ENCODE measurements at regions not wholly inside any gene's neighbourhood (a gene's known extent, or its start where the extent isn't known, plus 50 kb on each side); places are given as distances from the start of the nearest gene placed in this dataset.

DNA sequence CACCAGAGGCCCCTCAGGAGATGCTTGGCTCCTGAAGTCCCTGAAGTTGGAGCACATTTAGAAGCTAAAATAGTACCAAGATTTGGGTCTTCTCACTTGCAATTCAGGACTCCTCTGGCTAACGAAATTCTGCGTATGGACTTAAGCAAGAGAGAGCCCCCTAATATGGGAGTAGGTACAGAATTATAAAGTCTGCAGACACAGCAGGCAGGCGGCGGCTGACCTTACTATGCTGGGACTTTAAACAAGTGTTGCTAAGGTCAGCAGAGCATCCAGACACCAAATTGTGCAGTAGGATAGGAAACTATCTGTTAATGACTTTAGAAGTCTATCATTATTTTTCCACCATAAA is 104.5 kb upstream of the PDE4B start:
- TF ChIP-seq, protein P1, sequence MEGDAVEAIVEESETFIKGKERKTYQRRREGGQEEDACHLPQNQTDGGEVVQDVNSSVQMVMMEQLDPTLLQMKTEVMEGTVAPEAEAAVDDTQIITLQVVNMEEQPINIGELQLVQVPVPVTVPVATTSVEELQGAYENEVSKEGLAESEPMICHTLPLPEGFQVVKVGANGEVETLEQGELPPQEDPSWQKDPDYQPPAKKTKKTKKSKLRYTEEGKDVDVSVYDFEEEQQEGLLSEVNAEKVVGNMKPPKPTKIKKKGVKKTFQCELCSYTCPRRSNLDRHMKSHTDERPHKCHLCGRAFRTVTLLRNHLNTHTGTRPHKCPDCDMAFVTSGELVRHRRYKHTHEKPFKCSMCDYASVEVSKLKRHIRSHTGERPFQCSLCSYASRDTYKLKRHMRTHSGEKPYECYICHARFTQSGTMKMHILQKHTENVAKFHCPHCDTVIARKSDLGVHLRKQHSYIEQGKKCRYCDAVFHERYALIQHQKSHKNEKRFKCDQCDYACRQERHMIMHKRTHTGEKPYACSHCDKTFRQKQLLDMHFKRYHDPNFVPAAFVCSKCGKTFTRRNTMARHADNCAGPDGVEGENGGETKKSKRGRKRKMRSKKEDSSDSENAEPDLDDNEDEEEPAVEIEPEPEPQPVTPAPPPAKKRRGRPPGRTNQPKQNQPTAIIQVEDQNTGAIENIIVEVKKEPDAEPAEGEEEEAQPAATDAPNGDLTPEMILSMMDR (IDR thresholded peaks at IDR 0.05): no peak
- TF ChIP-seq POLR2A (IDR thresholded peaks at IDR 0.05): no peak

All from adrenal gland (tissue), 5 donors.